ENCODE measurements at regions not wholly inside any gene's neighbourhood (a gene's known extent, or its start where the extent isn't known, plus 50 kb on each side); places are given as distances from the start of the nearest gene placed in this dataset.
"Not testable (repeated sequence)": the region's sequence is repeated elsewhere in the genome, so short reads cannot be mapped to it uniquely, and the experiment has no call there.

GRCh38 chr12:93238512-93239262, 139.0 kb upstream of the NUDT4 start:
- not testable (repeated sequence) for H3K27ac ChIP-seq (ENCODE audit: low read depth, low read length); H3K36me3 ChIP-seq (ENCODE audit: control insufficient read depth, insufficient read depth, low read length); H3K4me3 ChIP-seq (ENCODE audit: low read length); H3K9ac ChIP-seq (ENCODE audit: low read length); H3K27me3 ChIP-seq (ENCODE audit: control insufficient read depth, insufficient read depth, low read length); H3K4me1 ChIP-seq (ENCODE audit: control insufficient read depth, insufficient read depth, low read length)

GRCh38 chr12:93239789-93240188, 137.9 kb upstream of the NUDT4 start:
- H3K27ac ChIP-seq (ENCODE audit: low read depth, low read length); H3K4me3 ChIP-seq (ENCODE audit: low read length); H3K9ac ChIP-seq (ENCODE audit: low read length); H3K27me3 ChIP-seq (ENCODE audit: control insufficient read depth, insufficient read depth, low read length); H3K4me1 ChIP-seq (ENCODE audit: control insufficient read depth, insufficient read depth, low read length); H3K36me3 ChIP-seq (ENCODE audit: control insufficient read depth, insufficient read depth, low read length): not testable (repeated sequence)

GRCh38 chr12:93242154-93242972, 135.4 kb upstream of the NUDT4 start:
- Histone ChIP-seq H3K27ac (ENCODE audit: low read depth, low read length) (no peak overlapping the region), H3K4me3 (ENCODE audit: low read length) (no peak overlapping the region), H3K27me3 (ENCODE audit: control insufficient read depth, insufficient read depth, low read length) (no peaks in the 10 kb centered on the region), H3K9ac (ENCODE audit: low read length) (no peak overlapping the region), H3K4me1 (ENCODE audit: control insufficient read depth, insufficient read depth, low read length) (no peaks in the 10 kb centered on the region), H3K36me3 (ENCODE audit: control insufficient read depth, insufficient read depth, low read length) (no peaks in the 10 kb centered on the region)

- no peaks in the 10 kb centered on the region for H3K4me1 ChIP-seq (ENCODE audit: control insufficient read depth, insufficient read depth, low read length)
- H3K36me3 ChIP-seq (ENCODE audit: control insufficient read depth, insufficient read depth, low read length), result no peaks in the 10 kb centered on the region
- H3K4me3 ChIP-seq (ENCODE audit: low read length), result no peak overlapping the region
- no peak overlapping the region for H3K9ac ChIP-seq (ENCODE audit: low read length)
- no peaks in the 10 kb centered on the region for H3K27me3 ChIP-seq (ENCODE audit: control insufficient read depth, insufficient read depth, low read length)
- H3K27ac ChIP-seq (ENCODE audit: low read depth, low read length), result no peak overlapping the region
These were observed 134.4 kb upstream of the NUDT4 start for GRCh38 chr12:93243382-93243688.

- no peaks in the 10 kb centered on the region for H3K4me1 ChIP-seq (ENCODE audit: control insufficient read depth, insufficient read depth, low read length)
- no peaks in the 10 kb centered on the region for H3K36me3 ChIP-seq (ENCODE audit: control insufficient read depth, insufficient read depth, low read length)
- no peak overlapping the region for H3K9ac ChIP-seq (ENCODE audit: low read length)
- H3K4me3 ChIP-seq (ENCODE audit: low read length), result no peak overlapping the region
- H3K27me3 ChIP-seq (ENCODE audit: control insufficient read depth, insufficient read depth, low read length), result no peaks in the 10 kb centered on the region
- no peak overlapping the region for H3K27ac ChIP-seq (ENCODE audit: low read depth, low read length)
These were observed 133.8 kb upstream of the NUDT4 start for GRCh38 chr12:93243689-93244513.

GRCh38 chr12:93244514-93245077, 133.1 kb upstream of the NUDT4 start:
- no peak overlapping the region for H3K9ac ChIP-seq (ENCODE audit: low read length)
- no peaks in the 10 kb centered on the region for H3K4me1 ChIP-seq (ENCODE audit: control insufficient read depth, insufficient read depth, low read length)
- H3K27ac ChIP-seq (ENCODE audit: low read depth, low read length), result no peak overlapping the region
- H3K27me3 ChIP-seq (ENCODE audit: control insufficient read depth, insufficient read depth, low read length), result no peaks in the 10 kb centered on the region
- no peaks in the 10 kb centered on the region for H3K36me3 ChIP-seq (ENCODE audit: control insufficient read depth, insufficient read depth, low read length)
- H3K4me3 ChIP-seq (ENCODE audit: low read length), result no peak overlapping the region

GRCh38 chr12:93245543-93245942, 132.2 kb upstream of the NUDT4 start:
- Histone ChIP-seq H3K4me3 (ENCODE audit: low read length) (no peak overlapping the region), H3K27ac (ENCODE audit: low read depth, low read length) (no peak overlapping the region), H3K9ac (ENCODE audit: low read length) (no peak overlapping the region), H3K4me1 (ENCODE audit: control insufficient read depth, insufficient read depth, low read length) (no peaks in the 10 kb centered on the region), H3K27me3 (ENCODE audit: control insufficient read depth, insufficient read depth, low read length) (no peaks in the 10 kb centered on the region), H3K36me3 (ENCODE audit: control insufficient read depth, insufficient read depth, low read length) (no peaks in the 10 kb centered on the region)

GRCh38 chr12:93247313-93247991, 130.3 kb upstream of the NUDT4 start:
- Histone ChIP-seq H3K4me1 (ENCODE audit: control insufficient read depth, insufficient read depth, low read length) (no peaks in the 10 kb centered on the region), H3K36me3 (ENCODE audit: control insufficient read depth, insufficient read depth, low read length) (no peaks in the 10 kb centered on the region), H3K27me3 (ENCODE audit: control insufficient read depth, insufficient read depth, low read length) (no peaks in the 10 kb centered on the region), H3K27ac (ENCODE audit: low read depth, low read length) (no peak overlapping the region), H3K9ac (ENCODE audit: low read length) (no peak overlapping the region), H3K4me3 (ENCODE audit: low read length) (no peak overlapping the region)

GRCh38 chr12:93252221-93252620, 125.5 kb upstream of the NUDT4 start:
- Histone ChIP-seq H3K4me1 (ENCODE audit: control insufficient read depth, insufficient read depth, low read length) (peaks cover 2% of the 10 kb centered on the region), H3K27me3 (ENCODE audit: control insufficient read depth, insufficient read depth, low read length) (no peaks in the 10 kb centered on the region), H3K36me3 (ENCODE audit: control insufficient read depth, insufficient read depth, low read length) (no peaks in the 10 kb centered on the region), H3K27ac (ENCODE audit: low read depth, low read length) (no peak overlapping the region), H3K4me3 (ENCODE audit: low read length) (no peak overlapping the region), H3K9ac (ENCODE audit: low read length) (no peak overlapping the region)

- Histone ChIP-seq H3K9ac (ENCODE audit: low read length) (no peak overlapping the region), H3K27me3 (ENCODE audit: control insufficient read depth, insufficient read depth, low read length) (no peaks in the 10 kb centered on the region), H3K4me3 (ENCODE audit: low read length) (no peak overlapping the region), H3K4me1 (ENCODE audit: control insufficient read depth, insufficient read depth, low read length) (peaks cover 2% of the 10 kb centered on the region), H3K36me3 (ENCODE audit: control insufficient read depth, insufficient read depth, low read length) (no peaks in the 10 kb centered on the region), H3K27ac (ENCODE audit: low read depth, low read length) (no peak overlapping the region)
These were observed 122.8 kb upstream of the NUDT4 start for GRCh38 chr12:93254911-93255310.

GRCh38 chr12:93256256-93256969, 121.3 kb upstream of the NUDT4 start:
- Histone ChIP-seq H3K9ac (ENCODE audit: low read length) (no peak overlapping the region), H3K4me3 (ENCODE audit: low read length) (no peak overlapping the region), H3K36me3 (ENCODE audit: control insufficient read depth, insufficient read depth, low read length) (no peaks in the 10 kb centered on the region), H3K27me3 (ENCODE audit: control insufficient read depth, insufficient read depth, low read length) (no peaks in the 10 kb centered on the region), H3K4me1 (ENCODE audit: control insufficient read depth, insufficient read depth, low read length) (peaks cover 2% of the 10 kb centered on the region), H3K27ac (ENCODE audit: low read depth, low read length) (no peak overlapping the region)

Measured in rectal smooth muscle tissue (tissue), 1 donor.